ENCODE measurements at regions not wholly inside any gene's neighbourhood (a gene's known extent, or its start where the extent isn't known, plus 50 kb on each side); places are given as distances from the start of the nearest gene placed in this dataset.

DNA sequence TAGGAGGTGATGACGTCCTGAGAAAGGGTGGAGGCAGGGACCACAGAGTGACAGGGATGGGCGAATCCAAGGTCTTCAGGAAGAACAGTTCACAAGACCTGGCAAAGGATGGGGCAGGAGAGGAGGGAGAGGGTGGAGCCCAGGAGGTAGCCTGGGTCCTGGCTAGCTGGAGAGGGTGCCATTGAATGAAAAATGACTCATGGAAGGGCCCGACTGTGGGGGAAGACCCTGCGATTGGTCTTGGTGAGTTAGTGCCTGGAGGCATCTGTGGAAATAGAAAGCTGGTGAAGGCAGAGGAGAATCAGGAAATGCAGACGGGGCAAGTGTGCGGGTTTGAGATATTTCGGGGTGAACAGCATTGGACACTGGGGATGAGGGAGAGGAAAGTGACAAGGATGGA, 60.3 kb upstream of the SLC45A1 start:
- ATAC-seq (no peak), DNase-seq (no peak)
- H3K9me3 ChIP-seq, result no peaks in the 10 kb centered on the region
- H3K36me3 ChIP-seq, result no peaks in the 10 kb centered on the region
- H3K4me3 ChIP-seq, result no peak overlapping the region
- intact Hi-C loops (cut with DNase I), result no loop called here
- TF ChIP-seq, protein P1, sequence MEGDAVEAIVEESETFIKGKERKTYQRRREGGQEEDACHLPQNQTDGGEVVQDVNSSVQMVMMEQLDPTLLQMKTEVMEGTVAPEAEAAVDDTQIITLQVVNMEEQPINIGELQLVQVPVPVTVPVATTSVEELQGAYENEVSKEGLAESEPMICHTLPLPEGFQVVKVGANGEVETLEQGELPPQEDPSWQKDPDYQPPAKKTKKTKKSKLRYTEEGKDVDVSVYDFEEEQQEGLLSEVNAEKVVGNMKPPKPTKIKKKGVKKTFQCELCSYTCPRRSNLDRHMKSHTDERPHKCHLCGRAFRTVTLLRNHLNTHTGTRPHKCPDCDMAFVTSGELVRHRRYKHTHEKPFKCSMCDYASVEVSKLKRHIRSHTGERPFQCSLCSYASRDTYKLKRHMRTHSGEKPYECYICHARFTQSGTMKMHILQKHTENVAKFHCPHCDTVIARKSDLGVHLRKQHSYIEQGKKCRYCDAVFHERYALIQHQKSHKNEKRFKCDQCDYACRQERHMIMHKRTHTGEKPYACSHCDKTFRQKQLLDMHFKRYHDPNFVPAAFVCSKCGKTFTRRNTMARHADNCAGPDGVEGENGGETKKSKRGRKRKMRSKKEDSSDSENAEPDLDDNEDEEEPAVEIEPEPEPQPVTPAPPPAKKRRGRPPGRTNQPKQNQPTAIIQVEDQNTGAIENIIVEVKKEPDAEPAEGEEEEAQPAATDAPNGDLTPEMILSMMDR (IDR thresholded peaks at IDR 0.05), result no peak
- no peaks in the 10 kb centered on the region for H3K27me3 ChIP-seq
- peaks cover 20% of the 10 kb centered on the region for H3K4me1 ChIP-seq
- peak overlapping the region; percentile 87 for H3K27ac ChIP-seq

DNA sequence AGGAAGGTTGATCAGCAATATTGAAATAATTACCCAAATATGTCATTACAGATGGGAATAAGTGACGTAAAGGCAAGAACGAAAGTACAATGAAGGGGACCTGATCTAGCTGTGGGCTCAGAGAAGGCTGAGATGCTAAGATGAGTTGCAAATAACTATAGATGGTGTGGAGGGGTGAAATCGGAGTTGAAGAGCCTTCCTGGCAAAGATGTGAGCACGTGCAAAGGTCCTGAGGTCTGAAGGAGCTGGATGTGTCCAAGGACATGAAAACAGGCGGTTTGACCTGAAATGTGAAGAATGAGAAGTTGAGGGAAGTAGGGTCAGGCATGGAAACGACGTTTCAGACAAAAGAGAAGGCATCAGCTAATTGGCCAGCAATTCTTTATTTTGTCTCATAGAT, 61.6 kb upstream of the SLC45A1 start:
- peaks cover 23% of the 10 kb centered on the region for H3K4me1 ChIP-seq
- no peak overlapping the region for H3K27ac ChIP-seq
- DNase-seq (no peak), ATAC-seq (no peak)
- intact Hi-C loops (cut with DNase I), result no loop called here
- no peaks in the 10 kb centered on the region for H3K9me3 ChIP-seq
- no peaks in the 10 kb centered on the region for H3K36me3 ChIP-seq
- H3K4me3 ChIP-seq, result no peak overlapping the region
- TF ChIP-seq, protein P1 (IDR thresholded peaks at IDR 0.05), result no peak
- H3K27me3 ChIP-seq, result no peaks in the 10 kb centered on the region

DNA sequence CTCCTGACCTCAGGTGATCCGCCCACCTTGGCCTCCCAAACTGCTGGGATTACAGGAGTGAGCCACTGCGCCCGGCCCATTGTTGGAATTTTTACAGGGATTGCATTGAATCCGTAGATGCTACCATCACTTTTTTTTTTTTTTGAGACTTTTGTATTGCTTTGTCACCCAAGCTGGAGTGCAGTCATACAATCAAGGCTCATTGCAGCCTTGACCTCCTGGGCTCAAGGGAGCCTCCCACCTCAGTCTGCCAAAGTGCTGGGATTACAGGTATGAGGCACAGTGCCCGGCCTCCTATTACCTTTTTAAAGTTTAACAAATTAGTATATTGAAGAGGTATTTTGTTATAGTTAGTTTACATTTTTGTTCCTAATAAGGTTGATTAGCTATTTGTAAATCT, 62.2 kb upstream of the SLC45A1 start:
- peaks cover 23% of the 10 kb centered on the region for H3K4me1 ChIP-seq
- H3K27ac ChIP-seq, result no peak overlapping the region
- H3K4me3 ChIP-seq, result no peak overlapping the region
- ATAC-seq (no peak), DNase-seq (no peak)
- intact Hi-C loops (cut with DNase I), result no loop called here
- TF ChIP-seq, protein P1 (IDR thresholded peaks at IDR 0.05), result no peak
- no peaks in the 10 kb centered on the region for H3K27me3 ChIP-seq
- no peaks in the 10 kb centered on the region for H3K36me3 ChIP-seq
- H3K9me3 ChIP-seq, result no peaks in the 10 kb centered on the region

DNA sequence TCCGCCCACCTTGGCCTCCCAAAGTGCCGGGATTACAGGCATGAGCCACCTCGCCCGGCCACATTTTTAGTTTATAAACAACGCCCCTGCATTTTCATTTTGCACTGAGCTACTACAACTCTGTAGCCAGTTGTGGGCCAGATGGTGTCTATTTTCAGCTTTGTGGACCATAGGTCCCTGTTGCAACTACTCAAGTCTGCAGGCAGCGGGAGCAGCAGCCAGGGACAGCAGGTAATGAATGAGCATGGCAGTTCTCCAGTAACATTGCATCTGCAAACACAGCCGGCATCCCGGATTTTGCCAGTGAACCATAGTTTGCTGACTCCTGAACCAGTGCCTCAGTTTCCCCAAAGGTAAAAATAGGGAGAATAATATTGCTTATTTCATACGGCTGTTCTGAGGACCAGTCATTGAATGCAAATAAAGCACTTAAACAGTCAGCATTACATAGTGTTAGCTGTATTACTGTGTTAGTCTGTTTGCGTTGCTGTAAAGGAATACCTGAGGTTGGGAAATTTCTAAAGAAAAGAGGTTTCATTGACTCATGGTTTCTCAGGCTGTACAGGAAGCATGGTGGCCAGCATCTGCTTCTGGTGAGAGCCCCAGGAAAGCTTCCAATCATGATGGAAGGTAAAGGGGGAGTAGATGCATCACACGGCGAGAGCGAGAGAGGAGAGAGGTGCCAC, 65.5 kb upstream of the SLC45A1 start:
- Histone ChIP-seq H3K4me3 (no peak overlapping the region), H3K9me3 (no peaks in the 10 kb centered on the region), H3K36me3 (no peaks in the 10 kb centered on the region), H3K27ac (no peak overlapping the region), H3K27me3 (no peaks in the 10 kb centered on the region), H3K4me1 (peaks cover 3% of the 10 kb centered on the region)
- ATAC-seq (peak; percentile 31), DNase-seq (no peak)
- TF ChIP-seq, protein P1 (IDR thresholded peaks at IDR 0.05), result no peak
- intact Hi-C loops (cut with DNase I), result no loop called here

DNA sequence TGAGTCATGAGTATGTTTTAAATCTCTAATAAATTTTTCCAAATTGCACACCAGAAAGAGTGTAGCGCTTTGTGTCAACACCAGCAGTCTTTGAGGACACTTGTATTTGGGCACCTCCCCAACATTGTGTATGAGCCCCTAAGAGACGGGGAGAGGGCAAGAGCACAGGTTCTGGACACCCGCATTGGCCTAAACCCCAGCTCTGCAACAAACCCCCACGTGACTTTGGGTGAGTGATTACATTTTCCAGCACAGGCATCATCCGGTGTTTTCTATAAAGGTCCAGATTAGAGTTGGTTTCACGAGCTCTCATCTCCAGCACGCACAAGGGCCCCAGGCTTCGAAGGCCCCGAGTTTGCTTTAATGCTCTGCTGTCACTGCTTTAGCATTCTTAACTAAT, 66.3 kb upstream of the SLC45A1 start:
- TF ChIP-seq, protein P1 (IDR thresholded peaks at IDR 0.05), result no peak
- Histone ChIP-seq H3K4me1 (peaks cover 3% of the 10 kb centered on the region), H3K4me3 (no peak overlapping the region), H3K36me3 (no peaks in the 10 kb centered on the region), H3K27me3 (no peaks in the 10 kb centered on the region), H3K9me3 (no peaks in the 10 kb centered on the region), H3K27ac (peak overlapping the region; percentile 42)
- intact Hi-C loops (cut with DNase I), result no loop called here
- ATAC-seq (peak; percentile 93), DNase-seq (peak; percentile 73)

DNA sequence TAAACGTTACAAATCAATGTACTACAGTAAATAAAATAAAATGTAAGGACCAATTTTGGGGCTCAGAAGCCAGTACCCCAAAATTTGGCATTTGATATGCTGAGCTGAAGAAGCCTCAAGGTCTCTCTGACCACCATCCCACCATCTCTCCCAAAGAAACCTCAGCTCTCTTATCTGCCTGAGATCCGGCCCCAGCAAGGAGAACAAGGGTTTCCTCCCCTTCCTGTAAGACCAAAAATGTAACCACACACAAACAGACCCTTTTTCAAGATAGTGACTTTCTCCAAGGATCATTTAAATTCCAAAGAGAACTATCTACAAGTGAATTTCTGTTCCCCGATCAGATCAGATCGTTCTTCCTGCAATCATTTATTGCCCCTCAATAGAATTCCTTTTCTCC, 68.1 kb upstream of the SLC45A1 start:
- peaks cover 3% of the 10 kb centered on the region for H3K4me1 ChIP-seq
- TF ChIP-seq, protein P1 (IDR thresholded peaks at IDR 0.05), result no peak
- no peaks in the 10 kb centered on the region for H3K27me3 ChIP-seq
- no peaks in the 10 kb centered on the region for H3K36me3 ChIP-seq
- ATAC-seq, result no peak
- H3K27ac ChIP-seq, result no peak overlapping the region
- no peak overlapping the region for H3K4me3 ChIP-seq
- no peaks in the 10 kb centered on the region for H3K9me3 ChIP-seq
- intact Hi-C loops (cut with DNase I), result no loop called here
- no peak for DNase-seq
